ENCODE measurements at regions not wholly inside any gene's neighbourhood (a gene's known extent, or its start where the extent isn't known, plus 50 kb on each side); places are given as distances from the start of the nearest gene placed in this dataset.
A peak's percentile ranks its signal among the peaks of the same experiment; 100 is the strongest.

GRCh38 chr9:81489046-81489445 is 200.3 kb downstream of the TLE1 start:
- TF ChIP-seq CTCF (IDR thresholded peaks at IDR 0.05), result no peak
- Histone ChIP-seq H3K36me3 (ENCODE audit: insufficient read depth in 1 of 2, low read depth in 1 of 2) (no peaks in the 10 kb centered on the region), H3K4me3 (no peak overlapping the region), H3K27ac (no peak overlapping the region), H3K9me3 (no peaks in the 10 kb centered on the region), H3K4me1 (no peaks in the 10 kb centered on the region), H3K27me3 (ENCODE audit: insufficient read depth in 3 of 3, low read length in 2 of 3) (no peaks in the 10 kb centered on the region)
- ATAC-seq, result no peak
- DNase-seq, result no peak
- intact Hi-C loops (cut with DNase I), result no loop called here
- WGBS, 3 donors, result 95 to 97% (median 96%) methylated on average over 1 of the region's 1 CpG

GRCh38 chr9:81480828-81481604 is 208.3 kb downstream of the TLE1 start:
- Histone ChIP-seq H3K4me3 (no peak overlapping the region), H3K9me3 (no peaks in the 10 kb centered on the region), H3K4me1 (peaks cover 19% of the 10 kb centered on the region), H3K27me3 (ENCODE audit: insufficient read depth in 3 of 3, low read length in 2 of 3) (no peaks in the 10 kb centered on the region), H3K36me3 (ENCODE audit: insufficient read depth in 1 of 2, low read depth in 1 of 2) (no peaks in the 10 kb centered on the region), H3K27ac (no peak overlapping the region)
- DNase-seq, result no peak
- no peak for TF ChIP-seq CTCF (IDR thresholded peaks at IDR 0.05)
- 77 to 92% (median 78%) methylated on average over 6 of the region's 6 CpGs for WGBS, 3 donors
- intact Hi-C loops (cut with DNase I), result no loop called here
- ATAC-seq, result no peak

- DNase-seq (no peak), ATAC-seq (peak; percentile 72 to 87 (median 84))
- Histone ChIP-seq H3K27me3 (ENCODE audit: insufficient read depth in 3 of 3, low read length in 2 of 3) (no peaks in the 10 kb centered on the region), H3K4me3 (no peak overlapping the region), H3K4me1 (peaks cover 32% of the 10 kb centered on the region), H3K36me3 (ENCODE audit: insufficient read depth in 1 of 2, low read depth in 1 of 2) (no peaks in the 10 kb centered on the region), H3K9me3 (no peaks in the 10 kb centered on the region), H3K27ac (no peak overlapping the region)
- 26 to 30% (median 27%) methylated on average over 2 of the region's 2 CpGs for WGBS, 3 donors
- intact Hi-C loops (cut with DNase I), result no loop called here
- no peak for TF ChIP-seq CTCF (IDR thresholded peaks at IDR 0.05)
Measured at GRCh38 chr9:81479573-81479972, 209.8 kb downstream of the TLE1 start.

GRCh38 chr9:81477669-81478068 is 211.7 kb downstream of the TLE1 start:
- H3K36me3 ChIP-seq (ENCODE audit: insufficient read depth in 1 of 2, low read depth in 1 of 2), result no peaks in the 10 kb centered on the region
- DNase-seq (no peak), ATAC-seq (no peak)
- H3K4me1 ChIP-seq, result peaks cover 36% of the 10 kb centered on the region
- no peak overlapping the region for H3K27ac ChIP-seq
- H3K27me3 ChIP-seq (ENCODE audit: insufficient read depth in 3 of 3, low read length in 2 of 3), result no peaks in the 10 kb centered on the region
- H3K9me3 ChIP-seq, result no peaks in the 10 kb centered on the region
- no peak overlapping the region for H3K4me3 ChIP-seq
- intact Hi-C loops (cut with DNase I), result no loop called here
- TF ChIP-seq CTCF (IDR thresholded peaks at IDR 0.05), result no peak
- 86 to 91% (median 91%) methylated on average over 2 of the region's 2 CpGs for WGBS, 3 donors
